ENCODE measurements at regions not wholly inside any gene's neighbourhood (a gene's known extent, or its start where the extent isn't known, plus 50 kb on each side); places are given as distances from the start of the nearest gene placed in this dataset.

GRCh38 chr12:93019212-93019927, 90.3 kb upstream of the EEA1 start:
- WGBS (ENCODE audit: low lambda C conversion rate): 83% methylated on average over 9 of the region's 9 CpGs
- H3K27ac ChIP-seq (ENCODE audit: low read depth in 2 of 2, low read length in 1 of 2): no peak overlapping the region
- H3K4me3 ChIP-seq (ENCODE audit: low read depth in 2 of 2, low read length in 1 of 2): no peak overlapping the region
- no peaks in the 10 kb centered on the region for H3K36me3 ChIP-seq (replicated peaks in 1 of 2; ENCODE audit: control insufficient read depth in 1 of 2, insufficient read depth in 2 of 2, low read length in 1 of 2)
- H3K9me3 ChIP-seq: no peaks in the 10 kb centered on the region
- no peak overlapping the region; the same call in 1 of the 2 replicates for H2AFZ ChIP-seq (ENCODE audit: low read depth)
- H3K9me2 ChIP-seq: no peaks in the 10 kb centered on the region
- no peak overlapping the region for H3K4me2 ChIP-seq
- DNase-seq: no peak
- H3K9ac ChIP-seq: no peak overlapping the region
- TF ChIP-seq FOXJ3 (CRISPR knock-in tag; IDR thresholded peaks at IDR 0.05) (no peak), RAD21 (IDR thresholded peaks at IDR 0.05; ENCODE audit: low read length) (no peak), PBX3 (IDR thresholded peaks at IDR 0.05) (no peak), EZH2phosphoT487 (IDR thresholded peaks at IDR 0.05; ENCODE audit: borderline replicate concordance, low read depth) (no peak), MAX (IDR thresholded peaks at IDR 0.05; ENCODE audit: low read depth) (no peak)
- ChIA-PET CTCF (interaction anchor here (1.0 to 1.4 kb wide), 4 partner anchors 14 to 1083 kb away, joined by 3 to 4 read pairs (median 3); no protein-coding TSS in a partner anchor), POLR2A (no interaction called here)
- H3K4me1 ChIP-seq (ENCODE audit: control insufficient read depth in 1 of 2, insufficient read depth in 2 of 2, low read depth in 1 of 2, low read length in 1 of 2): no peaks in the 10 kb centered on the region
- H3F3A ChIP-seq (replicated peaks; ENCODE audit: insufficient read depth): peaks cover 4% of the 10 kb centered on the region
- H4K20me1 ChIP-seq (ENCODE audit: insufficient read depth): no peaks in the 10 kb centered on the region
- H3K27me3 ChIP-seq (ENCODE audit: insufficient read depth): no peaks in the 10 kb centered on the region
- H3K79me2 ChIP-seq (ENCODE audit: insufficient read depth): no peaks in the 10 kb centered on the region

GRCh38 chr12:93019975-93020630, 91.0 kb upstream of the EEA1 start:
- Histone ChIP-seq H3K9me2 (no peaks in the 10 kb centered on the region), H3K79me2 (ENCODE audit: insufficient read depth) (no peaks in the 10 kb centered on the region), H3K9me3 (no peaks in the 10 kb centered on the region), H3K4me3 (ENCODE audit: low read depth in 2 of 2, low read length in 1 of 2) (no peak overlapping the region), H3K4me1 (ENCODE audit: control insufficient read depth in 1 of 2, insufficient read depth in 2 of 2, low read depth in 1 of 2, low read length in 1 of 2) (no peaks in the 10 kb centered on the region), H3K36me3 (replicated peaks in 1 of 2; ENCODE audit: control insufficient read depth in 1 of 2, insufficient read depth in 2 of 2, low read length in 1 of 2) (no peaks in the 10 kb centered on the region), H3F3A (replicated peaks; ENCODE audit: insufficient read depth) (peaks cover 4% of the 10 kb centered on the region), H3K4me2 (no peak overlapping the region), H2AFZ (ENCODE audit: low read depth) (no peak overlapping the region), H4K20me1 (ENCODE audit: insufficient read depth) (no peaks in the 10 kb centered on the region), H3K9ac (no peak overlapping the region), H3K27ac (ENCODE audit: low read depth in 2 of 2, low read length in 1 of 2) (no peak overlapping the region), H3K27me3 (ENCODE audit: insufficient read depth) (no peaks in the 10 kb centered on the region)
- WGBS (ENCODE audit: low lambda C conversion rate): 89% methylated on average over 8 of the region's 8 CpGs
- no peak for DNase-seq
- ChIA-PET CTCF (interaction anchor here (1.0 to 1.4 kb wide), 4 partner anchors 235 to 1082 kb away, joined by 3 to 4 read pairs (median 3); no protein-coding TSS in a partner anchor), POLR2A (no interaction called here)
- TF ChIP-seq FOXM1 (IDR thresholded peaks at IDR 0.05; ENCODE audit: low read depth) (no peak), RAD21 (IDR thresholded peaks at IDR 0.05; ENCODE audit: low read length) (no peak), TEAD4 (IDR thresholded peaks at IDR 0.05; ENCODE audit: borderline replicate concordance, insufficient read depth) (no peak), RCOR1 (IDR thresholded peaks at IDR 0.05; ENCODE audit: low read length) (no peak), MEF2A (IDR thresholded peaks at IDR 0.05; ENCODE audit: borderline replicate concordance, low read depth) (no peak), USF1 (IDR thresholded peaks at IDR 0.05; ENCODE audit: borderline replicate concordance, low read depth) (no peak), EP300 (IDR thresholded peaks at IDR 0.05; ENCODE audit: borderline replicate concordance in 1 of 2, low read depth in 1 of 2, low read length in 1 of 2) (no peak), ZBTB33 (IDR thresholded peaks at IDR 0.05; ENCODE audit: borderline replicate concordance, low read depth) (no peak), ELF1 (IDR thresholded peaks at IDR 0.05) (no peak), PBX3 (IDR thresholded peaks at IDR 0.05) (no peak), NFIC (IDR thresholded peaks at IDR 0.05; ENCODE audit: borderline replicate concordance) (no peak), TAF1 (IDR thresholded peaks at IDR 0.05; ENCODE audit: borderline replicate concordance, low read depth, low read length) (no peak), FOSL2 (IDR thresholded peaks at IDR 0.05; ENCODE audit: borderline replicate concordance, low read depth) (no peak)

Measured in SK-N-SH (cell line).